ENCODE measurements at regions not wholly inside any gene's neighbourhood (a gene's known extent, or its start where the extent isn't known, plus 50 kb on each side); places are given as distances from the start of the nearest gene placed in this dataset.
A peak's percentile ranks its signal among the peaks of the same experiment; 100 is the strongest.

DNA sequence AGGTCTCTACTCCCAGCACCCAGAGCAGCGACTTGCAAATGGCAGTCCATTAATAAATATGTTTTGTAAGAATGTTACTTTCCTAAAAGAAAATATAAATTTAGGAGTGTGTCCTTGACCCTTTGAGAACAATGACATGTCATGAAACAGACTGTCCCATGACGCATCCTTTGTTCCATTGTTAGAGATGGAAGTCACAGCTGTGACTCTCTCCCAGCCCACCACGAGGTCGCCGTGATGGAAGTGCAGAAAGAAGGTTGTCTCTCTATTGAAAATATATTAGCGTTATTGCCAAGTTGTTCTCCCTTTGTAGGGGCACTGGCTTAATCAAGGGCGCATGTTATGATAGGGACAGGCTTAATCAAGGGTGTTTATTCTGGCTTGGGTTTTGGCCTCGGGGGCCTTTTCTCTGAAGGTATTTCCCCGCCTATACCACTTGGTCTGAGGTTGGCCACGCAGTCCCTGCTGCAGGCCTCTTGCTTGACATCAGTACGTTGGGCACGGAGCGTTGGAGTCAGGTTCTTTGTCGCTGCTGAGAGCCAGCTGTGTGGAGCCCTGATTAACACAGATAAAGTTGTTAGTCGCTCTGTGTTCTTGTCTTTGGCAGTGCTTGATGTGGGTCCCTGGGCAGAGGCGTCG is 126.7 kb upstream of the ZNF536 start:
- Histone ChIP-seq H3K27me3 (ENCODE audit: control insufficient read depth in 3 of 3, insufficient read depth in 3 of 3, low read length in 3 of 3) (no peaks in the 10 kb centered on the region), H3K9me3 (ENCODE audit: control insufficient read depth in 2 of 2, insufficient read depth in 1 of 2, low read depth in 1 of 2, low read length in 1 of 2) (no peaks in the 10 kb centered on the region), H3K36me3 (ENCODE audit: control insufficient read depth in 3 of 3, insufficient read depth in 2 of 3, low read depth in 1 of 3, low read length in 3 of 3) (no peaks in the 10 kb centered on the region), H3K27ac (ENCODE audit: low read depth in 1 of 3, low read length in 2 of 3) (no peak overlapping the region), H3K4me1 (ENCODE audit: control insufficient read depth in 3 of 3, insufficient read depth in 2 of 3, low read depth in 1 of 3, low read length in 2 of 3) (no peaks in the 10 kb centered on the region), H3K4me3 (ENCODE audit: low read depth in 1 of 3, low read length in 3 of 3) (no peak overlapping the region)
- no peak for FAIRE-seq
- 85 to 87% (median 86%) methylated on average over 17 of the region's 17 CpGs for WGBS, 3 donors
- no peak for DNase-seq

DNA sequence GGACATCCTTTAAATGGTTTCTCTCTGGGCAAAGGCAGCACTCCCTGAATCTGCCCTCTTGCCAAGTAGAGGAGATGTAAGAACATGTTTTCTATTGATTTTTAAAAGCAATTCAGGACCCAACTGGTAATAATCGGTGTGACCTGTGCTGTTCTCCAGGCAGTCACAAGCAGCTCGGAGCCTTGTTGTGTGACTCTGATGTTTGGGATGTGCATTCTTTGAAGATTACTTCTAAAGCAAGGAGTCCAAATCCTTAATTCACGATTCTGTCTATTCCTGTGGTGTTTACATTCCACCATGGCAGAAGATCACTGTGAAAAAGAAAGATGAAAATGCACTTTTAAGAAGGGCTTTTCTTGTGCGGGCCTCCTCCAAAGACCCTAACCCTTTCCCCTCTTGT is 122.3 kb upstream of the ZNF536 start:
- Histone ChIP-seq H3K4me1 (ENCODE audit: control insufficient read depth in 3 of 3, insufficient read depth in 2 of 3, low read depth in 1 of 3, low read length in 2 of 3) (no peaks in the 10 kb centered on the region), H3K27ac (ENCODE audit: low read depth in 1 of 3, low read length in 2 of 3) (no peak overlapping the region), H3K9me3 (ENCODE audit: control insufficient read depth in 2 of 2, insufficient read depth in 1 of 2, low read depth in 1 of 2, low read length in 1 of 2) (no peaks in the 10 kb centered on the region), H3K36me3 (ENCODE audit: control insufficient read depth in 3 of 3, insufficient read depth in 2 of 3, low read depth in 1 of 3, low read length in 3 of 3) (no peaks in the 10 kb centered on the region), H3K4me3 (ENCODE audit: low read depth in 1 of 3, low read length in 3 of 3) (no peak overlapping the region), H3K27me3 (ENCODE audit: control insufficient read depth in 3 of 3, insufficient read depth in 3 of 3, low read length in 3 of 3) (peaks cover 0 to 10% (median 8%) of the 10 kb centered on the region in 3 donors)
- WGBS, 3 donors, result 51 to 66% (median 59%) methylated on average over 4 of the region's 4 CpGs
- no peak for DNase-seq
- FAIRE-seq, result no peak

DNA sequence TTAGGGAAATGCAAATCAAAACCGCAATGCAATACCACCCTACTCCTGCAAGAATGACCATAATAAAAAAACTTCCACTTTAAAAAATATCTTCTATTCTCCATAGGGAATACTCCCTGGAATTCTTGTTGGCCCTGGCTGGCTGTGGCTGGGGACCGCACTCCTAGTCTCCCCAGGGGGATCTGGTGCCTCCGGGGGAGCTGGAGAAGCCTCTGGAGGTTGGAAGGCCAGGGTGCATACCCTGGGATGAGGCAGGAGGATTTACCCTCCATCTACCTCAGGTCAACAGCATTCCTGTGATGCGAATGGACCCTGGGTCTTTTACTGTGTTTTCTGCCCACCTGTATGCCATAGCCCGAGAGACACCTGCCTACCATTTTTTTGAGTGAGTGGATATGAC is 120.0 kb upstream of the ZNF536 start:
- Histone ChIP-seq H3K27me3 (ENCODE audit: control insufficient read depth in 3 of 3, insufficient read depth in 3 of 3, low read length in 3 of 3) (peaks cover 0 to 18% (median 8%) of the 10 kb centered on the region in 3 donors), H3K4me3 (ENCODE audit: low read depth in 1 of 3, low read length in 3 of 3) (no peak overlapping the region), H3K4me1 (ENCODE audit: control insufficient read depth in 3 of 3, insufficient read depth in 2 of 3, low read depth in 1 of 3, low read length in 2 of 3) (no peaks in the 10 kb centered on the region), H3K9me3 (ENCODE audit: control insufficient read depth in 2 of 2, insufficient read depth in 1 of 2, low read depth in 1 of 2, low read length in 1 of 2) (no peaks in the 10 kb centered on the region), H3K27ac (ENCODE audit: low read depth in 1 of 3, low read length in 2 of 3) (no peak overlapping the region), H3K36me3 (ENCODE audit: control insufficient read depth in 3 of 3, insufficient read depth in 2 of 3, low read depth in 1 of 3, low read length in 3 of 3) (no peaks in the 10 kb centered on the region)
- no peak for FAIRE-seq
- DNase-seq, result no peak
- whole genome bisulfite sequencing, 3 donors, result 85 to 89% (median 86%) methylated on average over 5 of the region's 5 CpGs

DNA sequence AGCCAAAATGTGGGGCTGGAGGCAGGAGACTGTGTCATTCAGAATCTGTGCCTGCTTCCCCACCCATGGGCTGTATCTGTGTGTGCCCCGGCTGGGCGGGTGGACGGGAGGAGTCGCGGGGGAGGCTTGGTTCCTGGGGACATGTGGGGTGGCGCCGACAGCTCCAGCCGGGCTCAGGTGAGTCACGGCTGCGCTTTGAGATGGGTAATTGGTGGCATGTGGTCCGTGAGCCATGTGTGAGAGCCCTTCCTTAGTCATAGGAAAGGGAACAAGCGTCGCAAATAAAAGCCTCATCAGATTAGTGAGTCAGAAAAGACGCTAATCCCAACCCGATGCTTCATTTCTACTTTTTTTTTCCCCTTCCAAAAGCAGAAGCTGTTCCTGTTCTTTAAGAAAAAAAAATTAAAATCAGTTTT is 118.6 kb upstream of the ZNF536 start:
- H3K9me3 ChIP-seq (ENCODE audit: control insufficient read depth in 2 of 2, insufficient read depth in 1 of 2, low read depth in 1 of 2, low read length in 1 of 2), result no peaks in the 10 kb centered on the region
- H3K4me3 ChIP-seq (ENCODE audit: low read depth in 1 of 3, low read length in 3 of 3), result no peak overlapping the region
- H3K4me1 ChIP-seq (ENCODE audit: control insufficient read depth in 3 of 3, insufficient read depth in 2 of 3, low read depth in 1 of 3, low read length in 2 of 3), result no peaks in the 10 kb centered on the region
- DNase-seq (no peak), FAIRE-seq (no peak)
- H3K27me3 ChIP-seq (ENCODE audit: control insufficient read depth in 3 of 3, insufficient read depth in 3 of 3, low read length in 3 of 3), result peaks cover 0 to 22% (median 8%) of the 10 kb centered on the region in 3 donors
- WGBS, 3 donors, result 22 to 48% (median 33%) methylated on average over 15 of the region's 15 CpGs
- H3K36me3 ChIP-seq (ENCODE audit: control insufficient read depth in 3 of 3, insufficient read depth in 2 of 3, low read depth in 1 of 3, low read length in 3 of 3), result no peaks in the 10 kb centered on the region
- no peak overlapping the region for H3K27ac ChIP-seq (ENCODE audit: low read depth in 1 of 3, low read length in 2 of 3)

DNA sequence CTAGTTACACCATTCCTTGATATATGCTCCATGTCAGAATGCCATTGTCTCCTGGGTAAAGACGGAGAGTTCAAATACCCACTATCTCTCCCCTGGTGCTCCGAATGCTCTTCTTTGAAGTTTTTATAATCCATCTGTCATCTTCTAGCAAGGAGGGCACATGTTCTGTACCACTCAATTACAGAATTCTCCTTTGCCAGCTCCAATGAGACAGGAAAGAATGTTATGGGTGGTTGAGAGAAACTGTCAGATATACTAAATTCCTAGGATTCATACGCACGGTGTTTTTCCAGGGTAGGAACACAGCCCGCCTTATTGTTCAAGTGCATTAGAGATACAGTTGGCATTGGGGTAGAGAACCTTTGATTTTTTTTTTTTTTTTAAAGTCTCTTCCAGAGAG is 118.0 kb upstream of the ZNF536 start:
- WGBS, 3 donors, result 47 to 64% (median 61%) methylated on average over 5 of the region's 5 CpGs
- peak overlapping the region in 1 of 3 donors; percentile 14 for H3K27ac ChIP-seq (ENCODE audit: low read depth in 1 of 3, low read length in 2 of 3)
- H3K4me3 ChIP-seq (ENCODE audit: low read depth in 1 of 3, low read length in 3 of 3), result no peak overlapping the region
- FAIRE-seq (no peak), DNase-seq (no peak)
- peaks cover 0 to 22% (median 8%) of the 10 kb centered on the region in 3 donors for H3K27me3 ChIP-seq (ENCODE audit: control insufficient read depth in 3 of 3, insufficient read depth in 3 of 3, low read length in 3 of 3)
- H3K9me3 ChIP-seq (ENCODE audit: control insufficient read depth in 2 of 2, insufficient read depth in 1 of 2, low read depth in 1 of 2, low read length in 1 of 2), result no peaks in the 10 kb centered on the region
- H3K4me1 ChIP-seq (ENCODE audit: control insufficient read depth in 3 of 3, insufficient read depth in 2 of 3, low read depth in 1 of 3, low read length in 2 of 3), result no peaks in the 10 kb centered on the region
- no peaks in the 10 kb centered on the region for H3K36me3 ChIP-seq (ENCODE audit: control insufficient read depth in 3 of 3, insufficient read depth in 2 of 3, low read depth in 1 of 3, low read length in 3 of 3)

DNA sequence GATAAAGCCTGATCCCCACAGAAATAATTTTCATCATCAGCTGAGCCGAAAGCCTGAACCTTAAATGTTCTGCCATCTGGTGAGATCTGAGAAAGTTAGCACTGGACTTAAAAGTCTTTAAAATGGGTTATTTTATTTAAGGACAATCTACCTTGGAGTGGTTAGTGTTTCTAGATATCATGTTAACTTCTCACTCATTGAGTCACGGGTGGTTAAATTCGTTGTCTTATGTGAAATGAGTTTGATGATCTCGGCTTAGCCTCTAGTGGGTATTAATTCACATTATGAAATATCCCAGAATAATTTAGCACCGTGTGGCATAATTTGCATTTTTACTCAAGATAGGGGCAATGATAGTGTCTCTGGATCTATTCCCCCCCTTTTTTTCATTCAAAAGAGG is 117.4 kb upstream of the ZNF536 start:
- Histone ChIP-seq H3K4me3 (ENCODE audit: low read depth in 1 of 3, low read length in 3 of 3) (no peak overlapping the region), H3K27ac (ENCODE audit: low read depth in 1 of 3, low read length in 2 of 3) (no peak overlapping the region), H3K4me1 (ENCODE audit: control insufficient read depth in 3 of 3, insufficient read depth in 2 of 3, low read depth in 1 of 3, low read length in 2 of 3) (no peaks in the 10 kb centered on the region), H3K36me3 (ENCODE audit: control insufficient read depth in 3 of 3, insufficient read depth in 2 of 3, low read depth in 1 of 3, low read length in 3 of 3) (no peaks in the 10 kb centered on the region), H3K27me3 (ENCODE audit: control insufficient read depth in 3 of 3, insufficient read depth in 3 of 3, low read length in 3 of 3) (peaks cover 0 to 22% (median 8%) of the 10 kb centered on the region in 3 donors), H3K9me3 (ENCODE audit: control insufficient read depth in 2 of 2, insufficient read depth in 1 of 2, low read depth in 1 of 2, low read length in 1 of 2) (no peaks in the 10 kb centered on the region)
- FAIRE-seq (no peak), DNase-seq (no peak)
- 65 to 67% (median 65%) methylated on average over 5 of the region's 5 CpGs for WGBS, 3 donors

DNA sequence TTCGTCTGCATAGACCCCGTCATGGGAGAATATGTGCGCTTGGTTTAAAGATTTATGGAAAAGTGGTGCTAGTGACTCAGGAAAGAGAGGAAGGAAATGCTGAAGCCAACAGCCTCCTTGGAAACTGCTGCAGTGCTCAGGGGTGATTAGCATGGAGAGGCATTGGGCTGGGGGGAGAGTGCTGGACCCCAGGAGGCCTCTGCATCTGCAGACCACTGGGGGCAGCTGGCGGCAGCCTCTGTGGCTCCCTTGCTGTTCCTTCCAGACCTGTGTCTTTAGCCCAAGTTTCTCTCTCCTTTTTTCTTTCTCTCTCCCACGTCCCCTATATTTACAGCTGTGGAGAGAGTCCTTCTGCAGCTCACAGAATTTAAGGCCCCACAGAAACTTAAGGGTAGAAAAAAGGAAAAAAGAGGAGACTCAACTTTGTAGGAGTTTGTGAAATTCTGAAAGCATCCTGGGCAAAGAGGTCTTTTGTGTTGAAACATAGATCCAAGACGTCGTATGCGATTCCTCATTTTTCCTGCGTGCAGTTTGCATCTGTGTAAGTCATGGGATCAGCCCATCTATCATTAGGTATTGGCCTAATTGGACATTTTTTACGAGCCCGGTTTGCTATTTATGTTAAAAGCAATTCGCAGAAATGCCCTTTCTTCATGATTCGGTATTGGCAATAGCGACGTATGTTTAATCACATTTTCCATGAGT is 116.2 kb upstream of the ZNF536 start:
- DNase-seq, result no peak
- Histone ChIP-seq H3K36me3 (ENCODE audit: control insufficient read depth in 3 of 3, insufficient read depth in 2 of 3, low read depth in 1 of 3, low read length in 3 of 3) (no peaks in the 10 kb centered on the region), H3K9me3 (ENCODE audit: control insufficient read depth in 2 of 2, insufficient read depth in 1 of 2, low read depth in 1 of 2, low read length in 1 of 2) (no peaks in the 10 kb centered on the region), H3K4me1 (ENCODE audit: control insufficient read depth in 3 of 3, insufficient read depth in 2 of 3, low read depth in 1 of 3, low read length in 2 of 3) (no peaks in the 10 kb centered on the region), H3K27ac (ENCODE audit: low read depth in 1 of 3, low read length in 2 of 3) (peak overlapping the region in 1 of 3 donors; percentile 21), H3K27me3 (ENCODE audit: control insufficient read depth in 3 of 3, insufficient read depth in 3 of 3, low read length in 3 of 3) (peaks cover 0 to 22% (median 8%) of the 10 kb centered on the region in 3 donors), H3K4me3 (ENCODE audit: low read depth in 1 of 3, low read length in 3 of 3) (no peak overlapping the region)
- WGBS, 3 donors, result 47 to 62% (median 61%) methylated on average over 15 of the region's 15 CpGs
- FAIRE-seq, result no peak

DNA sequence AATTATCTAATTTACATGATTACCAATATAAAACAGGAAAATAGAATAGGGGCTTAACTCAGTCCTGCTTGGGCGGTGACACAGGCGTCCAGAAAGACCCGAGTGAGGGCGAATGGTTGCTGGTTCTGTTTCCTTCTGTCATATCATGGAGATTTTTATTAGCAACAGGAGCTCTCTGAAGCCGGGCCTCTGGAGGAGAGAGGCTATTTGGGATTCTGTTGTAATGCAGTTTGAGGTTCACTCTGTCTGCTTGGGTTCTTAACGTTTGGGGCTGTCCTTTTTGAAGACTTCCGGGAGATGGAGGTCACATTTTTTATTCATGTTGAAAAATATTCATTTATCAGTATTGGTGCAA is 115.7 kb upstream of the ZNF536 start:
- FAIRE-seq, result no peak
- Histone ChIP-seq H3K4me3 (ENCODE audit: low read depth in 1 of 3, low read length in 3 of 3) (no peak overlapping the region), H3K27ac (ENCODE audit: low read depth in 1 of 3, low read length in 2 of 3) (peak overlapping the region in 1 of 3 donors; percentile 21), H3K36me3 (ENCODE audit: control insufficient read depth in 3 of 3, insufficient read depth in 2 of 3, low read depth in 1 of 3, low read length in 3 of 3) (no peaks in the 10 kb centered on the region), H3K4me1 (ENCODE audit: control insufficient read depth in 3 of 3, insufficient read depth in 2 of 3, low read depth in 1 of 3, low read length in 2 of 3) (no peaks in the 10 kb centered on the region), H3K27me3 (ENCODE audit: control insufficient read depth in 3 of 3, insufficient read depth in 3 of 3, low read length in 3 of 3) (peaks cover 0 to 22% (median 8%) of the 10 kb centered on the region in 3 donors), H3K9me3 (ENCODE audit: control insufficient read depth in 2 of 2, insufficient read depth in 1 of 2, low read depth in 1 of 2, low read length in 1 of 2) (no peaks in the 10 kb centered on the region)
- 43 to 49% (median 46%) methylated on average over 7 of the region's 7 CpGs for WGBS, 3 donors
- DNase-seq, result no peak

All from small intestine (tissue), 7 donors.